ENCODE measurements at regions not wholly inside any gene's neighbourhood (a gene's known extent, or its start where the extent isn't known, plus 50 kb on each side); places are given as distances from the start of the nearest gene placed in this dataset.

DNA sequence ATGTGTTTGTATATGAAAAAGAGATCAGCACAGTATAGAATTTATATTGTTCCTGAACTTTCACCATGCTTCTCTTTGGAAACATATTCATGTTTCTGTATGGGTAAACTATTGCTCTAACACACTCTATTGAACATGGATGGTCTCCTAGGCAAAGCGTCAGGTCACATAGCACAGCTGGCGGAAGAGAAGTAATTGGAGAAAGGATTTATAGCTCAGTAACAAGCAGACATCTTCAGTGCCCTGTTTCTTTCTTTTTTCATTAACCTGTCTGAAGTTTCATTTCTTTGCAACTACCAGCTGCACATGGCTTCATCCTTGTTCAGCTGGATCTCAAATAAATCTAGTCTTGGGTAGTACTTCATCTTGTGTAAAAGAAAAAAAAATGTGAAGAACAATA is 84.4 kb upstream of the TRPC6 start:
- TF ChIP-seq, protein P1, sequence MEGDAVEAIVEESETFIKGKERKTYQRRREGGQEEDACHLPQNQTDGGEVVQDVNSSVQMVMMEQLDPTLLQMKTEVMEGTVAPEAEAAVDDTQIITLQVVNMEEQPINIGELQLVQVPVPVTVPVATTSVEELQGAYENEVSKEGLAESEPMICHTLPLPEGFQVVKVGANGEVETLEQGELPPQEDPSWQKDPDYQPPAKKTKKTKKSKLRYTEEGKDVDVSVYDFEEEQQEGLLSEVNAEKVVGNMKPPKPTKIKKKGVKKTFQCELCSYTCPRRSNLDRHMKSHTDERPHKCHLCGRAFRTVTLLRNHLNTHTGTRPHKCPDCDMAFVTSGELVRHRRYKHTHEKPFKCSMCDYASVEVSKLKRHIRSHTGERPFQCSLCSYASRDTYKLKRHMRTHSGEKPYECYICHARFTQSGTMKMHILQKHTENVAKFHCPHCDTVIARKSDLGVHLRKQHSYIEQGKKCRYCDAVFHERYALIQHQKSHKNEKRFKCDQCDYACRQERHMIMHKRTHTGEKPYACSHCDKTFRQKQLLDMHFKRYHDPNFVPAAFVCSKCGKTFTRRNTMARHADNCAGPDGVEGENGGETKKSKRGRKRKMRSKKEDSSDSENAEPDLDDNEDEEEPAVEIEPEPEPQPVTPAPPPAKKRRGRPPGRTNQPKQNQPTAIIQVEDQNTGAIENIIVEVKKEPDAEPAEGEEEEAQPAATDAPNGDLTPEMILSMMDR (IDR thresholded peaks at IDR 0.05; ENCODE audit: low read depth, low read length, missing control alignments) = no peak
- DNase-seq (ENCODE audit: extremely low read depth, low read depth) = no peak
- H3K4me3 ChIP-seq (replicated peaks; ENCODE audit: low read depth, low read length) = no peak overlapping the region

DNA sequence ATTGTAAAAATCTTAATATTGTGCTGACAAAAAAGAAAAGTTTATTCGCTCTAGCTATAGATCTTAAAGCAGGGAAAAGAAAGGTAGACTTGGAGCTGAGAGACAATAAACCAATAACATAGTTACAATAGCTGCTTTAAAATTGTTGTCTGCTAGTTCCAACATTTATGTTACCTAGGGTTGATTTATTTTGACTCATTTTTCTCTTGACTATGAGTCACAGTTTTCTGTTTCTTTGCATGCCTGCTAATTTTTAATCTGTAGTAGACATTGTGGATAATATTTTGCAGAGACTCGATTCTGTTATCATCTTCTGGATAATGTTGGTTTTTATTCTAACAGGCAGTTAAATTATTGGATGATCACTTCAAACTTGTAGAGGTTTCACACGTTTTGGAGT is 83.1 kb upstream of the TRPC6 start:
- DNase-seq (ENCODE audit: extremely low read depth, low read depth) = no peak
- TF ChIP-seq, protein P1 (IDR thresholded peaks at IDR 0.05; ENCODE audit: low read depth, low read length, missing control alignments) = no peak

DNA sequence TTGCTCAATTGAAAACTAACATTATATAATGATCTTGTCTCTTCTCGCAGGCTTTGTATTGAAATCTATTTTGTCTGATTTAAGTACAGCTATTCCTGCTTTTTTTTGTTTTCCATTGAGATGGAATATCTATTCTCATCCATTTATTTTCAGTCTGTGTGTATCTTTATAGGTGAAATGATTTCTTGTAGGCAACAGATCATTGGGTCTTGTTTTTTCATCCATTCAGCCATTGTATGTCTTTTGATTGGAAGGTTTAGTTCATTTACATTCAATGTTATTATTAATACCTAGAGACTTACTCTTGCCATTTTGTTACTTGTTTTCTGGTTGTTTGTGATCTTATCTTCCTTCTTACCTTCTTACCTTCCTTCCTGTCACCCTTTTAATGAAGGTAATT is 77.8 kb upstream of the TRPC6 start:
- no peak for DNase-seq (ENCODE audit: extremely low read depth, low read depth)
- H3K4me3 ChIP-seq (replicated peaks; ENCODE audit: low read depth, low read length) = no peak overlapping the region
- TF ChIP-seq, protein P1 (IDR thresholded peaks at IDR 0.05; ENCODE audit: low read depth, low read length, missing control alignments) = no peak

More for the DNA sequence above, 83.1 kb upstream of the TRPC6 start:
- H3K4me3 ChIP-seq (replicated peaks; ENCODE audit: low read depth, low read length) = no peak overlapping the region

Measured in HFF-Myc (cell line).